Stimulated activated CD4-positive, alpha-beta T cell treated with anti-CD3 and anti-CD28 coated beads, Interleukin-2, amount 100 ng/mL, for 48 hours (primary cell): ENCODE measurements at regions not wholly inside any gene's neighbourhood (a gene's known extent, or its start where the extent isn't known, plus 50 kb on each side); places are given as distances from the start of the nearest gene placed in this dataset.
"Not testable (repeated sequence)": the region's sequence is repeated elsewhere in the genome, so short reads cannot be mapped to it uniquely, and the experiment has no call there.

Source experiments
- DNase-seq, 2 donors: peaks; one replicate each; pipeline ENCODE4 v3.0.0-alpha.2; 2020

DNA sequence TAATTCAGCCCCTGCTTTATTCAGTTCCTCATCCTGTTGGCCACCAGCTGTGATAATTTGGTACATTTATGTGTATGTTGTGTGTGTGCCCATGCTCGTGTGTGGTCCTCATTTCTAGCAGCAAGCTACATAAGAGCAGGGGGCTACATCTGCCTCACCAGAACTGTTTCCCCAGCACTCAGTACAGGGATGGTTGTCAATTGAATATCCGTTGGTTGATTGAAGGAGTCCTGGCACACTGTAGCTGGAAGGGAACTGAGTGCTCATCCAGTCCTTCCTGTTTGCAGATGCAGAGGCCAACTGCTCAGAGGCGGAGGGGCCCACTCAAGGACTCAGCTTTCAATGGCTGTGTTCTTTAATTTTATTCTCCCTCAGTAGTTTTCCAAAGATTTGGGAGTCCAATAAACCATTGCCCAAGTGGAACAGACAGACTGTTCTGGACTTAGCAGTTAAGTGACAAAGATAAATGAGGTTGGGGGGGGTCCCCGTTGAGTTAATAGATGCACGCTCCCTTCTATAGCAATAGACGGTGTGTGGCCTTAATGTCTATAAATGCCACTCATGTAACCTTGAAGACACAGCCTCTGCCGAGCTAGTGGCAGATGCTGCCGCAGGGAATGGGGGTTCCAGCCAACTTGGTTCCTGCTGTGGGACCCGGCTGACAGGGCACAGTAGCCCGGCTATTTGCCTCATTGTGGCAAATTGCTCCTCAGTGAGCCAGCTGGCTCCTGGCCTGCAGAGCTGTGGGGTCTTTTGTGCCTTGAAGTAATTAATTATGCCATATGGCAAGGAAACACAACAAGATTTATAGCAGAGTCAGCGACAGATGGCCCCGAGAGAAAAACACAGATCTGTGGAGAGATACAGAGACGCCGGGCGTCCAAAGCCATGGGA lies 71.4 kb upstream of the GRK3 start:
- DNase-seq: no peak

DNA sequence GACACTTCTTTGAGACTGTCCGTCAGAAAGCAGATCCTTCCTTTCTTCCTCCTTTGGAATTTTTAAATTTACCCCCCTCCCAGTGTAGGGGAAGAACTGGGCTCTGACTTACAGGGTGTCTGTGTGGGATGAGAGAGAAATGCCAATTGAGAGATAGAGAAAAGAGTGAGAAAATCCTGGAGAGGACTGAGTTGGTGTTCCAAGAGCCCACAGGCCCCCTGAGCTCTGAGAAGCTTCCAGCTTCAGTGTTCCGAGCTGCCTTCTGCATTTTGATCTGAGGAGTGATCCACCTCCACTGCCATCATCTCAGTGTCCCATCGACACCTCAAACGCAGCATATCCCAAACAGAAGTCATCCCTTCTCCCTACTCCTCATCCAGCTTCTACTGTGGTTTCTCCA lies 70.7 kb upstream of the GRK3 start:
- no peak for DNase-seq

DNA sequence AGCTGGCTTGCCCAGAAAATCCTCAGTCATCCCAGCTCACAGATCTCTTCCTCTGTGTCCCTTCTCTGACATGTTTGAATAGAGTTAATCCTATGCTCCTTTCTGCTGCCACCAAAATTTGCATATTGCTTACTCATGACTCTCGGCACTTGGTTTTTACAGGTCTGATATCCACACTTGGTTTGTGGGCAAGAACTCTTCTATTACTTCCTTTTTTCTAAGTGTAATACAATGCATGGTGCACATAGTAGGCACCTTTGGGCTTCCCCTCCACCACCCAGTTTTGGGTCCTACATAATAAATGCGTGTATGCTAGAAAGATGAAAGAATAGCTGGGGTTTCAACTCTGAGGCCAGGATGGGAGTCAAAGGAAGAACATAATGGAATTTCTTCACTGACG lies 69.7 kb upstream of the GRK3 start:
- DNase-seq: no peak

DNA sequence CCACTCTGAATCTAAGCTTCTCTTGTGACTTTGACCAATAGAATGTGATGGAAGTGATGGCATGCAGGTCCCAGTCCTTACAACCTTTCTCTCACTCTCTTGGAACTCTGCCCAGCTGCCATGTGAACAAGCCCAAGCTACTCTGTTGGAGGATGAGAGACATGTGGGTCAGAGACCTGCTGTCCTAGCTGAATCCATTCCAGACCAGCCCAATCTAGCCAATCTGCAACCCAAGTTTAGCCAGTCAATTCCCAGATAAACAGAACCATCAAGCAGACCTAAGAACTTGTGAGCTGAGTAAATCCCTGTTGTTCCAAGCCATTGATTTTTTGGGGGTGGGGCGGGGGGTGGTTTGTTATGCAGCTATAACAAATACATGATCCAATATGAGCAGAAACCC lies 69.2 kb upstream of the GRK3 start:
- DNase-seq: no peak

DNA sequence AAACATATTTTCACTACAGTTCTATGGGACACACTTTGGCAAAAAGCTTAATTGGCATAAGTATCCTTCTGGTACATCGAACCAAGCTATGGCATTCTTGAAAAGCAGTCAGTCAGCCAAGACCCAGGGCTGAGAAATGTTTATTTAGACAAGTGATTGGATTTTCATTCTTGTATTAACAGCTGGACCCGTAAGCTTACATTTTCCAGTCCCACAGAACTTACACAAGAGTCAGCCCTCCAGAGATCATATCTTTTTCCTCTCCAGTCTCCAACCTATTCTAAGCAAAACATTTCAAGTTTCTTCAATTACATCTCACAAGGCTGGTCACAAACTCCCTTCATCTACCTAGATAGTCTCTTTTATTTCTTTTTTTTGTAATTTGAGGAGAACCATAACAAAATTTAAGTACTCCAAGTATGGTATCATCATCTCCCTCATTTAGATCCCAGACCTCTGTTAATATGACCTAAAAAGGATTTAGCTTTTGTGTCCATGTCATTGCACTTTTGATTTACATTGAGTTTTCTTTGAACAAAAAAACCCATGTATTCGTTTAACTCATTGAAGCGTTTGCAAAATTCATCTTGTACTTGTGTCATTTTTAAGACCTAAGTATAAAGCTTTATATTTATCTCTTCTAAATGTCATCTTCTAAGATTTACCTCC lies 67.9 kb upstream of the GRK3 start:
- DNase-seq: no peak

DNA sequence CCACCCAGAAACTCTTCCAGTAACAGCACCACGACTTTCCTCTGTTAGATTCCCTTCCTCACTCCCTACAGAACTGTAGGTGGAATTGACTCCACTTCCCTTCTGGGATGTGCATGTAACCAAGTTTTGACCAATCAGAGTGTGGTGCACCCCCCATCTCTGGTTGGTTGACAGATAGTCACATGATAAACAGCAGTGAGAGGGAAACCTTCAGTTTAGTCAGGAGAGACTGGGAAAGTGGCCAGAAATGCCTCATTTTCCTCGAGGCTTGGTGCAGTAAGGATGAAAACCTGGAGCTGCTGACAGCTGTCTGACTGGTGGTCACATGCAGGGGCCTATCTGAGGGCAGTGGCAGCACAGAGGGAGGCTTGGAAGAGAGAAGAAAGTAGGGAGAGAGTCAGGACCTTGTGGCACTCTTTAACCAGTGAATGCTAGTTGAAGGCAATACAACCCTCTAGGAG lies 67.3 kb upstream of the GRK3 start:
- DNase-seq: no peak

DNA sequence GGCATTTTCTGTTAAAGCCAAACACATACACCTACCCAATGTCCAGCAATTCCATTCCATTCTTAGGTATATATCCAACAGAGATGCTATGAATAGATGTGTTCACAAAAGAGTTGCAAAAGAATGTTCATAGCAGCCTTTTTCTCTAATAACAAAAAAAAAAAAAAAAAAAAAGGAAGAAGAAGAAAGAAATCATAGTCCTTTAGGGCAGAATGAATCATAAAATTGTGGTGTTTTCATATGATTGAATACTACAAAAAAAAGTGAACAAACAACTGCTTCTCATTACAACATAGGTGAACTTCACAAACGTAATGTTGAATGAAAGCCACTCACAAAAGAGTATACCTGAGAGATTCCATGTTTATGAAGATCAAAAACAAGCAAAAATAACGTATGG lies 66.8 kb upstream of the GRK3 start:
- no peak for DNase-seq

DNA sequence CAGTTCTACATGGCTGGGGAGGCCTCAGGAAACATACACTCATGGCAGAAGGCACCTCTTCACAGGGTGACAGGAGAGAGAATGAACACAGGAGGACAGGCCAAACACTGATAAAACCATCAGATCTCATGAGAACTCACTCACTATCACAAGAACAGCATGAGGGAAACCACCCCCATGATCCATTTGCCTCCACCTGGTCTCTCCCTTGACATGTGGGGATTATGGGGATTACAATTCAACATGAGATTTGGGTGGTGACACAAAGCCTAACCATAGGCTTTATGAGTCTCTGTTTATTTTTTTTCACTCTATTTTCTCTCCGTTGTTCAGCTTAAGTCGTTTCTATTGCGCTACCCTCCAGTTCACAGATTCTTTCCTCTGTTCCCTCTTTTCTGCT lies 63.8 kb upstream of the GRK3 start:
- not testable (repeated sequence) for DNase-seq

DNA sequence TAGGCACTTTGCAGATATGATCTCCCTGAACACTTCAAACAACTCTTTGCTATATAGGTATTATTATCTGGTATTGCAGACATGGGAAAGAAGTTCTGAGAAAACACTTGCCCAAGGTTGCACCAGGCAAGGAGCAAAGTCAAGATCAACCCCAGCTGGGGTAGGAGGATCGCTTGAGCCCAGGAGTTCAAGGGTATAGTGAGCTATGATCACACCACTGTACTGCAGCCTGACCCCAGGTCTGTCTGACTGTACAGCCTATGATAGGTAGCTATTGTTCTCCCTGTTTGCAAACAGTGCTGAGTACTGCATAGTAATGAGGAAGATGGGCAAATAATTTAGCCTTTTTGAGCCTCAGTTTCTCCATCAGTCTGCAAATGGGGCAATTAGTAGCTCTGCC lies 60.5 kb upstream of the GRK3 start:
- not testable (repeated sequence) for DNase-seq

DNA sequence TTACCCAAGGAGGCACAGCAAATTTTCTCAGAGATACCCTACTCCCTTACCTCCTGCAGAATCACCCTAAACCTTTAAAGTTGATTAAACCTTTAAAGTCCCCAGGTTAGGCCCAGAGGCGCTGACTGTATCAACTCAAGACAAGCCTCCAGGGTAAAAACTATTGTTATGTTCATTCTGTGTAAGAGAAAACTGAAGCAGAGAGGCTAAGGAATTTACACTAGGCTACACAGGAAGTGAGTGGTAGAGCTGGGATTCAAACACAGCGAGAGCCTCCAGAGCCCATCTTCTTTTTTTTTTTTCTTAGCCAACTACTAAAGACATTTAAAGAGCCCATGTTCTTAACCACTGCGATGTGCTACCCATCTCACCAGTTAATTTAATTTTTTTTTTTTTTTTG lies 56.3 kb upstream of the GRK3 start:
- no peak for DNase-seq

DNA sequence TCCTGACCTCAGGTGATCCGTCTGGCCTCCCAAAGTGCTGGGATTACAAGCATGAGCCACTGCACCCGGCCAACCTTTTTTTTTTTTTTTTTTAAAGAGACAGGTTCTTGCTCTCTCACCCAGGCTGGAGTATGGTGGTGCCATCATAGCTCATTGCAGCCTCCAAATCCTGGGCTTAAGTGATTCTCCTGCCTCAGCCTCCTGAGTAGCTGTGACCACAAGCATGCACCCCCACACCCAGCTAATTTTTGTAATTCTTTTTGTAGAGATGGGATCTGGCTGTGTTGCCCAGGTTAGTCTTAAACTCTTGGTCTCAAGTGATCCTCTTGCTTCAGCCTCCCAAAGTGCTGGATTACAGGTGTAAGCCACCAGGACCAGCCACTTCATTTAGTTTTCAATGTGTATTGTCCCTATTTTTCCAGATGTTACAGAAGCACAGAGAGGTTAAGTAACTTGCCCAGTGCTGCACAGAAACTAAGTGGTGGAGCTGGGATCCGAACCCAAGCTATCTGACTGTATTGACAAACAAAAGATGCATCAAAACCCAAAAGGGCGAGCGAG lies 55.6 kb upstream of the GRK3 start:
- no peak for DNase-seq

DNA sequence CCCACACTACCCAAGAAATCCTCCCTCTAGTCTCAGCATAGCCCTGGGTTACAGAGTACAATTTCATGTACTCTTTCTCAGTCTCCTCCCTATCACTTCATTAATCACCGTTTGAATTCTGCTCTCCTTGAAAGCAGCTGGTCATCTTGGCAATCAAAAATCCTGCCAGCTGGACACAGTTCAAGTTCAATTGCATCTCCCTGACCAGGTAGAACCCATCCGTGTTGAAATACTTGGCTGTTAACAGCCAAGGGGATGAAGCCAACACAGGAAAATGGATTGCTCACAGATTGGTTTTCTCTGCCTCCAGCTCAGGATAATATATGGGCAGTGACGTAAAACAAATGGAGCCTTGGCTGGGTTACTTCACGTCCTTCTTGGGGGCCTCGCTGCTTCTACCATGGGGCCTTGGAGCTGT lies 55.1 kb upstream of the GRK3 start:
- no peak for DNase-seq

DNA sequence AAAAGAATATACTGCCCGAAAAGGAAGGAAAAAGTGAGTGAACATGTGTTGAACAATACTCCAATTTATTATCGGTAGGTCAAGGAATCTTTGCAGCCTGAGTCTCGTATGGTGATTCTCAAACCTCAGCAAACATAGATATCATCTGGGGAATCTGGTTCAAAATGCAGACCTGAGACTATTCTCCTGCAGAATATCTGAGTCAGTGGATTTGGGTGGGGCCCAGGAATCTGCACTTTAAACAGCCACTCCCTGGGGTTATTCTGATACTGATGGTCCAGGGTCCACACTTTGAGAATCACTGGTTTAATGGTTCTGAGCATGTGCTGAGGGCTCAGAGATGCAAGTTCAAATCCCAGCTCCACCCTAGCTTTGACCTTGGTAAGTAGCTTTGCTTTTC lies 53.6 kb upstream of the GRK3 start:
- DNase-seq: no peak

DNA sequence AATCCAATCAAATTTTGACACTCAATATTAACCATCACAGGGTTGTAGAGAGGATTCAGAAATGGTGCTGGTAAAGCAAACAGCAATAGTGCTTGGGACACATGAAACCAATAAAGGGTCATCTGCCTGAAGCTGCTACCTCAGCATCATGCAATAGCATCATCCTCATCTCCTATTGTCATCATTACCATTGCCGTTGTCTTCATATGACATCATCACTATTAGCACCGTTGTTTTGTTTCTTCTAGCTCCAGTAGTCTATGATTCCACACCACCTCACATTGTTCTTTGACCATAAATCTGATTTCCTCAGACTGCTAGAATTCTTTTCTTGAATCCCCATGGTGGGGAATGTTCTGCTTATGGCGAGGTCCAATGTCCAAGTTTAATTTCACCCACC lies 52.8 kb upstream of the GRK3 start:
- DNase-seq: no peak

DNA sequence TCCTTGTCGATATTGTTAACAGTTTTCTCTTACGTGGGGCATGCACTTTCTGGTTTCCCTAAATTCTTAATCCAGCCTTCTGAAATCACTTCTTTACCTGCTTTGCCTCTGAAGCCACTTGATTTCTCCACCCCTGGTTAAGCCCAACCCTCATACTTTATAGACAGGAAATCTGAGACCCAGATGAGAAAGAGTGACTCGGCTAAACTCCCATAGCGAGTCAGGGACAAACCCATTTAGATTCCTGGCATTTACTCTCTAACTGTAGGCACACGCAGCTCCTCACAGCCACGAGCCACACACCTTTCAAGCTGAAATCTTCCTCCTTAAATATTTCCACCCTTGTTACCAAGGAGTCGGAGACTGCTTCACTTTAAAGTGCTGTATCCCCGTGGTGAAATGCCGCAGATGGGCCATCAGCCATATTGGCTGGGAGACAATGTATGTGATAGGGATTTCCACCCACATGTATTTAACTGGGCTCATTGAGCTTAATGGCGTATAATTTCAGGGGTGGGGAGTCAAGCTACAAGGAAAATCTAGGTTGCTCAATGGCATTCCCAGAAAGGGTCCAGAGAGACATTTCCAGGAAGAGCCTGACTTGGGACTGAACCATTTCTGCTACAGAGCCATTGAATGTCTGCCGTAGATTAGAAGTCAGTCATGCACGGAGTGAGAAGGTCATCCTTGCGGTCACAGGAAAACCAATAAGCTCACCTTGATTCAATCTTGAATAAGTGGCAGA lies 49.9 kb upstream of the GRK3 start:
- DNase-seq: no peak
